Karpas-422 (cell line): ENCODE measurements at regions not wholly inside any gene's neighbourhood (a gene's known extent, or its start where the extent isn't known, plus 50 kb on each side); places are given as distances from the start of the nearest gene placed in this dataset.

ENCODE experiments used
- DNase-seq: peaks from one replicate; pipeline ENCODE4 v3.0.0-alpha.2; 2015
- H2AFZ ChIP-seq: fragments of 200-600 bp; sonication (generic); 2 replicates; pipeline ENCODE4 v1.6.1; 2014; ENCODE audit warnings: antibody characterized with exemption, low read length, mixed read lengths
- H3K27ac ChIP-seq: fragments of 200-600 bp; sonication (generic); 2 replicates; pipeline ENCODE4 v1.5.1; 2014; ENCODE audit warnings: mild to moderate bottlenecking, low read length, moderate library complexity
- H3K27me3 ChIP-seq: fragments of 200-600 bp; sonication (generic); 2 replicates; pipeline ENCODE4 v1.6.1; 2014; ENCODE audit warnings: low read length, mixed read lengths
- H3K36me3 ChIP-seq: fragments of 200-600 bp; sonication (generic); 2 replicates; pipeline ENCODE4 v1.6.1; 2014; ENCODE audit warnings: low read length, mixed read lengths; ENCODE audit not compliant: insufficient read depth
- H3K4me1 ChIP-seq: fragments of 200-600 bp; sonication (generic); 2 replicates; pipeline ENCODE4 v1.6.1; 2014; ENCODE audit warnings: mild to moderate bottlenecking, low read length, mixed read lengths
- H3K4me2 ChIP-seq: fragments of 200-600 bp; sonication (generic); 2 replicates; pipeline ENCODE4 v1.6.1; 2014; ENCODE audit warnings: low read length, low read depth, mild to moderate bottlenecking; ENCODE audit not compliant: poor library complexity, severe bottlenecking
- H3K4me3 ChIP-seq: fragments of 200-600 bp; sonication (generic); 2 replicates; pipeline ENCODE4 v1.5.1; 2014; ENCODE audit warnings: mild to moderate bottlenecking, antibody characterized with exemption, low read length, mixed read lengths
- H3K79me2 ChIP-seq: fragments of 200-600 bp; sonication (generic); 2 replicates; pipeline ENCODE4 v1.6.1; 2014; ENCODE audit warnings: mild to moderate bottlenecking, low read length, mixed read lengths
- H3K9ac ChIP-seq: fragments of 200-600 bp; sonication (generic); 2 replicates; pipeline ENCODE4 v1.6.0; 2014; ENCODE audit warnings: low read length
- H3K9me2 ChIP-seq: fragments of 200-600 bp; sonication (generic), shearing (Covaris generic); replicated peaks from 2 replicates; pipeline ENCODE4 v1.6.0; 2014; ENCODE audit warnings: mild to moderate bottlenecking, low read length, moderate library complexity; ENCODE audit not compliant: insufficient read depth
- H3K9me3 ChIP-seq: fragments of 300-700, 200-600 bp; sonication (generic); 2 replicates; pipeline ENCODE4 v1.6.1; 2014; ENCODE audit warnings: low read length, mixed read lengths
- H4K20me1 ChIP-seq: fragments of 200-600 bp; sonication (generic); 2 replicates; pipeline ENCODE4 v1.6.1; 2014; ENCODE audit warnings: mild to moderate bottlenecking, antibody characterized with exemption, low read length, low read depth; ENCODE audit not compliant: insufficient read depth

DNA sequence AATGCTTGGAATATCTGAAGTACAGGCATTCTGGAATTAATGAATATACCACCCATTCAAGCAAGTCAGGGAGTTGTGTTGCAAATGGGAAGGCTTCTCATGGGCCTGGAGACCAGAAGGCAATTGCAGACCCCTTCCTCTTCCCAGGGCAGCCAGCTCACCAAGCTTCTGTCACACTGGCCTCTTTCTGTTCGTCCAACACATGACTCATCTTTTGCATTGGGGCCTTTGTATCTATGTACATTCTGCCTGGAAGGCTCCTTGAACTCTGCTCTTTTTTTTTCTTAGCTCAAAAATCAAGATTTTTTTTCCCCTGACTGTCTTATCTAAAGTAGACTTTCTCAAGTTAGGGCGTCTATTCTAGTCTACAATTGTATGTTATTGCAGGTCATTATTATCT, 132.9 kb upstream of the MYLIP start:
- DNase-seq, result no peak
- Histone ChIP-seq H2AFZ (no peak overlapping the region), H3K4me1 (no peaks in the 10 kb centered on the region), H3K4me3 (no peak overlapping the region), H3K79me2 (no peaks in the 10 kb centered on the region), H3K9me3 (no peaks in the 10 kb centered on the region), H3K27ac (no peak overlapping the region), H3K36me3 (no peaks in the 10 kb centered on the region), H3K9me2 (no peaks in the 10 kb centered on the region), H4K20me1 (no peaks in the 10 kb centered on the region), H3K9ac (no peak overlapping the region), H3K27me3 (no peaks in the 10 kb centered on the region), H3K4me2 (no peak overlapping the region)

DNA sequence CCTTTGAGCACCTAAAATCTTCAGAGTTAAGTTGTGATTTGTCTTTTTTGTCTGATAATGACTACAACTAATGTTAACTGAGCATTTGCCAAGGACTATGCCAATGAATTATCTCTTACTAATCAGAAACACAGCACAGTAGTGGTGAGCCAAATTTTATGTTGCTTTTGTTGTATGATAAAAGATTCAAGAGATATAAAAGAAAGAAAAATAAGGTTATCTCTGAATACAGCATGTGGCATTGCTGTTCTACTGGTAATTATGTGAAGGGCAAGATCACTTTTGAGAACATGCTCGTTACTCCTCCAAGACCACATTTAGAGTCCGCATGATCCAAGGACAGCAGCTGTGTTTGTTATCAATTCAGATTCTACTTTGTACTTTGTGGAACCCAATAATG, 133.4 kb upstream of the MYLIP start:
- H3K79me2 ChIP-seq, result no peaks in the 10 kb centered on the region
- H3K27ac ChIP-seq, result no peak overlapping the region
- no peaks in the 10 kb centered on the region for H4K20me1 ChIP-seq
- no peaks in the 10 kb centered on the region for H3K4me1 ChIP-seq
- no peaks in the 10 kb centered on the region for H3K9me2 ChIP-seq
- no peaks in the 10 kb centered on the region for H3K9me3 ChIP-seq
- H3K9ac ChIP-seq, result no peak overlapping the region
- H3K4me2 ChIP-seq, result no peak overlapping the region
- no peak overlapping the region for H2AFZ ChIP-seq
- H3K4me3 ChIP-seq, result no peak overlapping the region
- no peaks in the 10 kb centered on the region for H3K36me3 ChIP-seq
- no peaks in the 10 kb centered on the region for H3K27me3 ChIP-seq
- no peak for DNase-seq

DNA sequence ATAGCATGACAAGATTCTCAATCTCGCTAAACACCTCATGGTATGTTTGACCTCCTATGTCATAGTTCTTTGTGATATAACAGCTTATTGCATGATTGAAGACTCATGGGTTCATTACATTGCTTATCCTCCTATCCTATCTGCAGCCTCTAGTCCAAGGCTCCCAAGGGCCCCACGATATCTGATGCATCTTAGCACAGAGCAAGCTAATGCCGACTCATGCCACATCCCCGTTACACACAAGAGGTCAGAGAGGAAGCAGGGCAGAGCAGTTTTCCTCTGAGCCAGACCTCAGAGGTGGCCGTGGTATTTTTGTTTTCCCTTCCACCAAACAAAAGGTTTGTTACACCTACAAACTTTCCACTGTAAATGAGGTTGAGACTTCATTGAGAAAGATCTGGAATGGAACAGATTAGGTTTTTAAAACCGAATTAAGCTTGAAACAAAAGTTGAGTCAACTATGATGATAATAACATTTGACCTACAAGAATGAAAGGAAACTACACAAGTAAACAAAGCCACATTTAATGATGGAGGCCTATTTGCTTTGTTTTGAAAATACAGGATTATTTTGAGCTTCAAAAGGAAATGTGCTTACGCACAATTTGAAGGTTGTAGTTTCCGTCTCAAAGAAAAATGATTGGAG, 133.9 kb upstream of the MYLIP start:
- DNase-seq, result no peak
- H3K27me3 ChIP-seq, result no peaks in the 10 kb centered on the region
- H3K27ac ChIP-seq, result no peak overlapping the region
- no peaks in the 10 kb centered on the region for H3K4me1 ChIP-seq
- no peak overlapping the region for H3K4me3 ChIP-seq
- no peaks in the 10 kb centered on the region for H3K36me3 ChIP-seq
- H2AFZ ChIP-seq, result no peak overlapping the region
- no peaks in the 10 kb centered on the region for H3K79me2 ChIP-seq
- H3K9me3 ChIP-seq, result no peaks in the 10 kb centered on the region
- no peak overlapping the region for H3K9ac ChIP-seq
- H3K9me2 ChIP-seq, result no peaks in the 10 kb centered on the region
- no peak overlapping the region for H3K4me2 ChIP-seq
- H4K20me1 ChIP-seq, result no peaks in the 10 kb centered on the region

DNA sequence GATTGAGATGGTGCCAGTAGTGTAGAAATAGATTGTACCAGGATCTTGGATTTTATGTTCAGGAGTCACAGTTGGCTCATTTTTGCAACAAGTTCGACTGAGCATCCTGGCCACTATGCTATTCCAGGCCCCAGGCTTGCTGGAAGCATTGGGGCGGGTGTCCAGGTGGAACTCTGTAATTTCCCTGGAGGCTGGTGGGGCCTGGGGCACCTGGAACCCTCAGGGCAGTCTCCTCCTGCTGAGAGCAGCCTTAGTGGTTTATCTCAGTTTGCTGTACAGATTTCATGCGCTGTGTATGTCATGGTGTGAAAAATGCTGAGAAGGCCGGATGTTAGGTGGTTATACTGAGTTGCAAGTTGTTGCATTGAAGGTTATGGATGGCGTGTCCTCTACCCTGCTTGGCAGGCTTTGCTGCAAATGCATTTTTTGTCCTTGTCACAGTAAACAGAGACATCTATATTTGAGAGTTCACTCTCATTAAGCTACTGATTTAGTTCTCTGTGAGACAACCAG, 135.1 kb upstream of the MYLIP start:
- H3K9me2 ChIP-seq, result no peaks in the 10 kb centered on the region
- no peak for DNase-seq
- H4K20me1 ChIP-seq, result no peaks in the 10 kb centered on the region
- H3K36me3 ChIP-seq, result no peaks in the 10 kb centered on the region
- no peak overlapping the region for H2AFZ ChIP-seq
- no peak overlapping the region for H3K27ac ChIP-seq
- H3K79me2 ChIP-seq, result no peaks in the 10 kb centered on the region
- no peaks in the 10 kb centered on the region for H3K9me3 ChIP-seq
- no peak overlapping the region for H3K4me2 ChIP-seq
- no peak overlapping the region for H3K9ac ChIP-seq
- H3K27me3 ChIP-seq, result no peaks in the 10 kb centered on the region
- H3K4me1 ChIP-seq, result no peaks in the 10 kb centered on the region
- no peak overlapping the region for H3K4me3 ChIP-seq

DNA sequence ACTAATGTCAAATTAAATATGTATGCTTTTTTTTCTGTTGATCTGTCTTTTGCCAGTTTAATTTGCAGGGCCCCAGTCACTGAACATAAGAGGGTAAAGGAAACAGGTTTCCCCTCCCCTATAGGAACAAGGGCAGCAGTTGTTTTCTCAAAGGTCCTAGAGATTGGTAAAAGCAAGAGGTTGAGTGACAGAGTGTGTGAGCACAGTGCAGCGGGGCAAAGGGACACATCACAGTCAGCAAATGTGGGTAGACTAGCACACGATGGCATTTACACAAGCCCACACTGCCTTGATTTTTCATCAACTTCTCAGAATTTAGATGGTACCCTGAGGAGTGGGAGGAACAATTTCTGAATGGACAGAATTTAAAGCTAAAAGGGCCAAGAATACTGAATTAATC, 138.7 kb upstream of the MYLIP start:
- Histone ChIP-seq H3K4me3 (no peak overlapping the region), H3K36me3 (no peaks in the 10 kb centered on the region), H3K4me2 (no peak overlapping the region), H3K27ac (no peak overlapping the region), H3K27me3 (no peaks in the 10 kb centered on the region), H4K20me1 (no peaks in the 10 kb centered on the region), H2AFZ (no peak overlapping the region), H3K9me3 (no peaks in the 10 kb centered on the region), H3K4me1 (no peaks in the 10 kb centered on the region), H3K9me2 (no peaks in the 10 kb centered on the region), H3K79me2 (no peaks in the 10 kb centered on the region), H3K9ac (no peak overlapping the region)
- no peak for DNase-seq

DNA sequence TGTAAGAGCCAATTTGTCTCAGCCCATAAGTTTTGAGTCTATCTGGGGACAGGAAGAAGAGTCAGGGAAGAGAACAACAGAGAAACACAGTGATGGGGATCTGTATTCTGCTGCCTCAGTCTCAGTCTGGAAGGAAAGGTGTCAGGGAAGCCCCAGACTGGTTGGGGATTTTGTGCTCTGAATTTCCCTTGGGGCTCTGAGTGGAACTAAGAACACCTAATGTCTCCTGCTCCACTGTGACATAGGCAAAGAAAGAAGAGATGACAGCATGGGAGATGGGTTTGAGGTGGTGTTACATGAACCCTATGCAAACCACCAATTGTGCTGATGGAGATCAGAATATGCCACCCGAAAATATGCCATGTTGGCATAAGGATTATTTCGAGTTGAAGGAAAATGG, 139.5 kb upstream of the MYLIP start:
- H2AFZ ChIP-seq, result no peak overlapping the region
- no peak for DNase-seq

DNA sequence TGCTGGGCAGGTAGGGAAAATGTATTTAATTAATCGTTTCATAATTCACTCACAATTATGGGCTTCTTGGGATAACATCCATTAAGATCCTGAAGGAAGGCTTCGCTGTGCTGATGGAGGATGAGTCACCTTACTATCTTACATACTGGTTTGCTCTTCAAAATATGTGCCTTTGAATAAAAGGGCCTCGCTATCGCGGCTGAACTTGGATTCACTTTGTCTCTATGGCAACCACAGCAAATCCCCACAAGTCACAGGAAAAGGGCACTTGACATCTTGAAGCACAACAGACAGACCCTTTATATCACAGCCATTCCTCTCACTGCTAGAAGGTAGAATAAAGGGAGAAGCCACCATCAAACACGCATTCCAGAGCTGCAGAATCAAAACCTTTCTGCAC, 141.3 kb upstream of the MYLIP start:
- H3K4me2 ChIP-seq, result no peak overlapping the region
- H3K79me2 ChIP-seq, result no peaks in the 10 kb centered on the region
- no peak overlapping the region for H3K4me3 ChIP-seq
- no peaks in the 10 kb centered on the region for H3K27me3 ChIP-seq
- H3K36me3 ChIP-seq, result no peaks in the 10 kb centered on the region
- H3K9ac ChIP-seq, result no peak overlapping the region
- no peak for DNase-seq
- no peaks in the 10 kb centered on the region for H3K9me2 ChIP-seq
- H2AFZ ChIP-seq, result no peak overlapping the region
- H4K20me1 ChIP-seq, result no peaks in the 10 kb centered on the region
- H3K27ac ChIP-seq, result no peak overlapping the region
- H3K9me3 ChIP-seq, result no peaks in the 10 kb centered on the region
- H3K4me1 ChIP-seq, result no peaks in the 10 kb centered on the region

More for the DNA sequence above, 139.5 kb upstream of the MYLIP start:
- no peaks in the 10 kb centered on the region for H3K79me2 ChIP-seq
- H3K4me2 ChIP-seq, result no peak overlapping the region
- no peaks in the 10 kb centered on the region for H3K9me3 ChIP-seq
- no peaks in the 10 kb centered on the region for H3K9me2 ChIP-seq
- H3K27ac ChIP-seq, result no peak overlapping the region
- no peak overlapping the region for H3K4me3 ChIP-seq
- H3K9ac ChIP-seq, result no peak overlapping the region
- no peaks in the 10 kb centered on the region for H3K27me3 ChIP-seq
- no peaks in the 10 kb centered on the region for H3K4me1 ChIP-seq
- no peaks in the 10 kb centered on the region for H3K36me3 ChIP-seq
- H4K20me1 ChIP-seq, result no peaks in the 10 kb centered on the region

DNA sequence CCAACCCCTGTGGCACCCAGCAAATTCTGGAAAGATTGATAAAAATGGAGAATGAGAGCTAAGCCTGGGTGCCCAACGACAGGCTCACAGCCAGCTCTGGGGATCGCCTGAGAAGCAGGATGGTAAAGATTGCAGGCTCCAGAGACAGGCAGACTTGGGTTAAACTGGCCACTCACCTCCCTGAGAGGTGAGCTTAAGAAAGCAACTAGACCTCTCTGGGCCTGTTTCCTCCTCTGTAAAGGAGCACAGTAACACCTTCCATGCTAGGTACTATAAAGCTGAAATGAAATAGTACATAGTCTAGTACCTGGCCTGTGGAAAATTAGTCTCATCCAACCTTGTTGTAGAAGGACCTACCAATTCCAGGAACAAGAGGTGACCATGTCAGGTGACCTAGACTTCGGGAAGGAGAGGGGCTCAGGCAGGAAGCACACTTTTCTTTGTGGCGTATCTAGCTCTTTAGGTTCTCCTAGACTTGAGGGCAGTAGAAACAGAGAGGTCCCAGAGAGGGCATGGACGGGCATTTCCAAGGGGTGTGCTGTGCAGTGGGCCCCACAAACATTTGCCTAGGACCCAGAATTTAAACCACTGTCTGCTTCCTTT, 142.8 kb upstream of the MYLIP start:
- H2AFZ ChIP-seq, result no peak overlapping the region
- no peaks in the 10 kb centered on the region for H4K20me1 ChIP-seq
- no peaks in the 10 kb centered on the region for H3K79me2 ChIP-seq
- no peak for DNase-seq
- no peaks in the 10 kb centered on the region for H3K9me3 ChIP-seq
- H3K36me3 ChIP-seq, result no peaks in the 10 kb centered on the region
- no peak overlapping the region for H3K27ac ChIP-seq
- no peaks in the 10 kb centered on the region for H3K9me2 ChIP-seq
- H3K9ac ChIP-seq, result no peak overlapping the region
- no peak overlapping the region for H3K4me3 ChIP-seq
- no peak overlapping the region for H3K4me2 ChIP-seq
- H3K27me3 ChIP-seq, result no peaks in the 10 kb centered on the region
- no peaks in the 10 kb centered on the region for H3K4me1 ChIP-seq
